ENCODE measurements at regions not wholly inside any gene's neighbourhood (a gene's known extent, or its start where the extent isn't known, plus 50 kb on each side); places are given as distances from the start of the nearest gene placed in this dataset.

GRCh38 chr15:69794645-69795469 is 302.9 kb downstream of the TLE3 start:
- H3K27ac Mint-ChIP-seq = no peak overlapping the region
- intact Hi-C loops (cut with micrococcal nuclease) = no loop called here
- no peaks in the 10 kb centered on the region for H3K36me3 Mint-ChIP-seq (ENCODE audit: low read depth)
- H3K4me1 Mint-ChIP-seq (ENCODE audit: low read depth) = peaks cover 15% of the 10 kb centered on the region
- no peak overlapping the region for H3K4me3 Mint-ChIP-seq
- H3K9me3 Mint-ChIP-seq = peaks cover 8% of the 10 kb centered on the region
- peaks cover 6% of the 10 kb centered on the region for H3K27me3 Mint-ChIP-seq

- H3K27me3 Mint-ChIP-seq = peaks cover 6% of the 10 kb centered on the region
- no peak overlapping the region for H3K27ac Mint-ChIP-seq
- no peaks in the 10 kb centered on the region for H3K36me3 Mint-ChIP-seq (ENCODE audit: low read depth)
- H3K9me3 Mint-ChIP-seq = peaks cover 8% of the 10 kb centered on the region
- H3K4me3 Mint-ChIP-seq = no peak overlapping the region
- peaks cover 11% of the 10 kb centered on the region for H3K4me1 Mint-ChIP-seq (ENCODE audit: low read depth)
- intact Hi-C loops (cut with micrococcal nuclease) = no loop called here
Measured at GRCh38 chr15:69795601-69796000, 302.1 kb downstream of the TLE3 start.

DNA sequence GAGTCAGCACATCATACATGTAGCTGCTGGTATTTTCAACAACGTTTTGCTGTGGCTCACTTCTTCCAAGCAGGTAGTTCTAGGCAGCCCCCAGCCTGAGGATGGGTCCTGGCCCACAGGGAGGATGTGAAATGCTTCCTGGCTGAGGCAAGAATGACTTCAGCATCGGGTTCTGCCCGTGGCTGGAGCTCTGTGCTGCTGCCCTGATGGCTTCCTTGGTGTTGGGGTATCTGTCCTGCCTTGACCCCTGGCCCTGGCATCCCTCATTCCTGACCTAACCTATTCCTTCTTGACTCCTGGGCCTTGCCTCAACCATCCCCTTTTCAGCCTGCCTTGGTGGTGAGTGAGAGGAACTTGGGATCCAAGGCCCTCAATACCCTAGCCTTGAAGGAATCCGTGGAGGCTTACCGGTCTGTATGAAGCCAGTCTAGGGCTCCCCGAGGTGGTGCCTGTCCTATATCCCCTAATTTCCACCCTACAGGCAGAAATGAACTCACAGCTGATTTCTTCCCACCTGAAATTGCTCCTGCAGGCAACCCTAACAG is 300.6 kb downstream of the TLE3 start:
- Mint-ChIP-seq H3K4me3 (no peak overlapping the region), H3K9me3 (no peaks in the 10 kb centered on the region), H3K27ac (no peak overlapping the region), H3K27me3 (peaks cover 7% of the 10 kb centered on the region), H3K4me1 (ENCODE audit: low read depth) (peaks cover 11% of the 10 kb centered on the region), H3K36me3 (ENCODE audit: low read depth) (no peaks in the 10 kb centered on the region)
- intact Hi-C loops (cut with micrococcal nuclease) = no loop called here

DNA sequence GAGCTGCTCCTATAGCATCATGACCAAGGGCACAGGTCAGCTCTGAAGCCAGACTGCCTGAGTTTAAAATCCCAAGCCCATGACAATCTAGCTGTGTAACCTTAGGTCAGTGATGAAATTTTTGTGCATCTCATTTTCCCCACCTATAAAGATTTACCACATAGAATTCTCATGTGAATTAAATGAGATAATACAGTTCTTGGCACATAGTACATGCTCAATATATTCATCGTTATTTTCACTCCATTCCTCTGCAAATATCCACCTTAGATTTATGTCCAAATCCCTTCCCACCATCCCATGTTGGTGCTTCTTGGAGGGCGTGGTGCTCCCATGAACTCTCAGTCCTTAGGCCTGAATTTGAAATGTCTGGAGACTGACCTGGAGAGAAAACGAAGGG is 300.1 kb downstream of the TLE3 start:
- Mint-ChIP-seq H3K36me3 (ENCODE audit: low read depth) (no peaks in the 10 kb centered on the region), H3K4me3 (no peak overlapping the region), H3K4me1 (ENCODE audit: low read depth) (peaks cover 11% of the 10 kb centered on the region), H3K27me3 (peaks cover 11% of the 10 kb centered on the region), H3K27ac (no peak overlapping the region), H3K9me3 (no peaks in the 10 kb centered on the region)
- intact Hi-C loops (cut with micrococcal nuclease) = no loop called here

DNA sequence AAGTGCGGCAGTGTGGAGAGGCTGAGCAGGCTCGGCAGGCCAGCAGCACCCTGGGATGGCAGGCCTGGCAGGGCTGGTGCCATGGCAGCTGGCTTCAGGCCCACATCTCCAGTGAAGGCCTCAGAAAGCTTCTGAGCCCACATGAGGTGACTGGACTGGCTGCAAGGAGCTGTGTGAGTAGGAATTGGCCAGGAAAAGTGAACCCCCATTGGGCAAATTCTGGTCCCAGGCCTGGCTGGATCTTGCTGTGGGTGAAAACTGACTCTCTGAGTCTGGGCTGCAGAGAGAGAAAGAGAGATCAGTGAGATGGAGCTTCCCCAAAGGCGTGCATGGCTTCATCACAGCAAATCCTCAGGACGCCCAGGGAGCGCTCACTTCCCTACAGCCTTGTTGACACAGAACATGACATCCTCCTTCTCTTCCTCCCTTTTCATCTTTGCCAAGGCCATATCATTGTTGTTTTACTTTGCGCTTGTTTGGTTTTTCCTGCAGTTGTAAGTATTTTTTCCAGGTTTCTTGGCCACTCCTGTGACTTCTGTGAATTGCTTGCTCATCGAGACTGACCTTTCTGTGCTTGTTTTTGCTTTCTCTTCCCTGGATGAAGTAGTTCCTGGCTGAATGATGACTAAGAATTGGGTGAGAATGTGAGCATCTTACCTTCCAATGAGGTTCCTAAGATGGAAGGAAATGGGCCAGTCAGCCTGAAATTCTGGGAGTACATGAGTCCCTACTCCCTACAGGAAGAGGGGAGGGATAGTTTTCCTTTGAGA is 299.1 kb downstream of the TLE3 start:
- intact Hi-C loops (cut with micrococcal nuclease) = no loop called here
- no peak overlapping the region for H3K27ac Mint-ChIP-seq

DNA sequence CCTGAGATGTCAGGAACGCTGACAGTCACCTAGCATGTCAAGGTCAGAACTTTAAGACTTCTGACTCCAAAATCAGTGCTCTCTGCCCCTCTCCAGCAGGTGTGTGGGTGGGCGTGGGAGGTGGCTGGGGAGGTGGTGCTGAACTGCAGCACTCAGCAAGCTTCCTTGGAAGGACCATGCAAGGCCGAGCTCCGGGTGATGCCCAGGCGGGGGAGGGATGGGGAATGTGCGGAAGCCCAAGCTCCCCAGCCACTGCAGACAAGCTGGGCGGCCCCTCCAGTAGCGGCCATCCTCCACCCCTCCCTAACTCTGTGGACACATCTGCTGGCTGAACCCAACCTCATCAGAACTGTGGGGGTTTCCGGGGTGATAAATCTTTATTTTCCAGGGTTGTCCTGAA is 296.6 kb downstream of the TLE3 start:
- H3K27ac Mint-ChIP-seq = no peak overlapping the region
- peaks cover 17% of the 10 kb centered on the region for H3K27me3 Mint-ChIP-seq
- intact Hi-C loops (cut with micrococcal nuclease) = no loop called here
- no peaks in the 10 kb centered on the region for H3K9me3 Mint-ChIP-seq
- no peaks in the 10 kb centered on the region for H3K36me3 Mint-ChIP-seq (ENCODE audit: low read depth)
- peaks cover 36% of the 10 kb centered on the region for H3K4me1 Mint-ChIP-seq (ENCODE audit: low read depth)
- H3K4me3 Mint-ChIP-seq = no peak overlapping the region

More for the DNA sequence above, 299.1 kb downstream of the TLE3 start:
- Mint-ChIP-seq H3K4me1 (ENCODE audit: low read depth) (peaks cover 14% of the 10 kb centered on the region), H3K9me3 (no peaks in the 10 kb centered on the region), H3K27me3 (peaks cover 11% of the 10 kb centered on the region), H3K36me3 (ENCODE audit: low read depth) (no peaks in the 10 kb centered on the region), H3K4me3 (no peak overlapping the region)

- peaks cover 27% of the 10 kb centered on the region for H3K27me3 Mint-ChIP-seq
- no peaks in the 10 kb centered on the region for H3K36me3 Mint-ChIP-seq (ENCODE audit: low read depth)
- H3K4me1 Mint-ChIP-seq (ENCODE audit: low read depth) = peaks cover 36% of the 10 kb centered on the region
- intact Hi-C loops (cut with micrococcal nuclease) = no loop called here
- H3K27ac Mint-ChIP-seq = no peak overlapping the region
- H3K9me3 Mint-ChIP-seq = no peaks in the 10 kb centered on the region
- H3K4me3 Mint-ChIP-seq = no peak overlapping the region
Measured at GRCh38 chr15:69802432-69802831, 295.3 kb downstream of the TLE3 start.

- Mint-ChIP-seq H3K4me3 (no peak overlapping the region), H3K9me3 (no peaks in the 10 kb centered on the region), H3K36me3 (ENCODE audit: low read depth) (no peaks in the 10 kb centered on the region), H3K27ac (no peak overlapping the region), H3K4me1 (ENCODE audit: low read depth) (peaks cover 32% of the 10 kb centered on the region), H3K27me3 (peaks cover 33% of the 10 kb centered on the region)
- intact Hi-C loops (cut with micrococcal nuclease) = no loop called here
Measured at GRCh38 chr15:69804786-69805185, 292.9 kb downstream of the TLE3 start.

- H3K36me3 Mint-ChIP-seq (ENCODE audit: low read depth) = no peaks in the 10 kb centered on the region
- H3K4me3 Mint-ChIP-seq = no peak overlapping the region
- peaks cover 35% of the 10 kb centered on the region for H3K27me3 Mint-ChIP-seq
- H3K9me3 Mint-ChIP-seq = no peaks in the 10 kb centered on the region
- H3K4me1 Mint-ChIP-seq (ENCODE audit: low read depth) = peaks cover 32% of the 10 kb centered on the region
- H3K27ac Mint-ChIP-seq = no peak overlapping the region
- intact Hi-C loops (cut with micrococcal nuclease) = no loop called here
Measured at GRCh38 chr15:69805248-69805953, 292.3 kb downstream of the TLE3 start.

GRCh38 chr15:69806287-69806915 is 291.3 kb downstream of the TLE3 start:
- H3K9me3 Mint-ChIP-seq = no peaks in the 10 kb centered on the region
- H3K27me3 Mint-ChIP-seq = peaks cover 39% of the 10 kb centered on the region
- H3K27ac Mint-ChIP-seq = no peak overlapping the region
- H3K36me3 Mint-ChIP-seq (ENCODE audit: low read depth) = no peaks in the 10 kb centered on the region
- peaks cover 32% of the 10 kb centered on the region for H3K4me1 Mint-ChIP-seq (ENCODE audit: low read depth)
- intact Hi-C loops (cut with micrococcal nuclease) = no loop called here
- H3K4me3 Mint-ChIP-seq = no peak overlapping the region

DNA sequence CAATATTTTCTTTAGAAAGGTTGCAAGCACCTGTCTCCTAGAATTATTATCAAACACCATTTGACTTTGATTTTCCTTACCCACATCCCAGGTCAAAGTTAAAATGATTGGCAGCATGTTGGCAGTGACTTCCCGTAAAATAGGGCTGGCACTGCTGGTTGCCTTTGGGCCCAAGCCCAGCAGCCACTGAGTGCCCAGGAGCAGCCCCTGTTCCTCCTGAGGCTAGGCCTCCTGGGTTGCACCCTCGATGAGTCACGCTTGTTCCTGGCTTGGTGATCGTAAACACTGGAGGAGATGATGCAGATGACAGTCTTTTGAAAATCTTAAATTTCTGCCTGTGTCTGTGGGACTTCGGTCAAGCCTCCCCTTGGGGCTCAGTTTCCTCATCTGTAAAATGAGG is 290.0 kb downstream of the TLE3 start:
- Mint-ChIP-seq H3K27me3 (peaks cover 33% of the 10 kb centered on the region), H3K27ac (no peak overlapping the region), H3K9me3 (no peaks in the 10 kb centered on the region), H3K4me1 (ENCODE audit: low read depth) (peaks cover 32% of the 10 kb centered on the region), H3K4me3 (no peak overlapping the region), H3K36me3 (ENCODE audit: low read depth) (no peaks in the 10 kb centered on the region)
- intact Hi-C loops (cut with micrococcal nuclease) = no loop called here

DNA sequence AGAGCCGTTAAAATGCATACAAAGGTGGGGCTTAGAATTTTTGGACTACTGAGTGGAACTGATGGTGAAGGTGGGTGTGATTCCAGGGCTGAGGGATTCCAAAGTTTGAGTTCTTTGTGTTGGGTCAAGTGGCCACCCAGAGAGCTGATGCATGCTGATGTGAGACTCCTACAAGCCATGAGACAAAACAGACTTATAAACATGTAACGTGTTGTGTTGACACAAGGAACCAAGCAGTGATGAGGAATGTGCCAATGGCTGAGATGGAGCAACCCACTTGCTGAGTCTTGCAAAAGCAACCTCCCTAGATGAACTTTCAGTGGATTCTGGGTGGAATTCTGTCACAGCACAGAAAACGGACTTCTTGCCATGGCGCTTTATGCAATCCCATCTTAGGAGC is 289.0 kb downstream of the TLE3 start:
- Mint-ChIP-seq H3K4me1 (ENCODE audit: low read depth) (peaks cover 28% of the 10 kb centered on the region), H3K27ac (no peak overlapping the region), H3K27me3 (peaks cover 31% of the 10 kb centered on the region), H3K4me3 (no peak overlapping the region), H3K36me3 (ENCODE audit: low read depth) (no peaks in the 10 kb centered on the region), H3K9me3 (no peaks in the 10 kb centered on the region)
- intact Hi-C loops (cut with micrococcal nuclease) = no loop called here

GRCh38 chr15:69809421-69809820 is 288.3 kb downstream of the TLE3 start:
- no peaks in the 10 kb centered on the region for H3K9me3 Mint-ChIP-seq
- no peak overlapping the region for H3K4me3 Mint-ChIP-seq
- peaks cover 31% of the 10 kb centered on the region for H3K27me3 Mint-ChIP-seq
- peaks cover 23% of the 10 kb centered on the region for H3K4me1 Mint-ChIP-seq (ENCODE audit: low read depth)
- H3K36me3 Mint-ChIP-seq (ENCODE audit: low read depth) = no peaks in the 10 kb centered on the region
- H3K27ac Mint-ChIP-seq = no peak overlapping the region
- intact Hi-C loops (cut with micrococcal nuclease) = no loop called here

All from dendritic cell treated with granulocyte-macrophage colony-stimulating factor and Interleukin-4, amounts not matched to agents 40 ng/mL and 50 ng/mL, for 4 days (primary cell).